NT2/D1 (cell line): ENCODE measurements at regions not wholly inside any gene's neighbourhood (a gene's known extent, or its start where the extent isn't known, plus 50 kb on each side); places are given as distances from the start of the nearest gene placed in this dataset.

Source experiments
- SUZ12 ChIP-seq: IDR thresholded peaks from 2 replicates; pipeline ENCODE4 v1.6.1; 2011; ENCODE audit not compliant: insufficient read length, insufficient read depth; ENCODE audit errors: extremely low read depth
- YY1 ChIP-seq: IDR thresholded peaks from 2 replicates; pipeline ENCODE4 v1.6.1; 2011; ENCODE audit not compliant: insufficient read length, insufficient read depth
- ZNF274 ChIP-seq: IDR thresholded peaks from 2 replicates; pipeline ENCODE4 v1.6.1; 2011; ENCODE audit warnings: mild to moderate bottlenecking, low read depth, low read length

DNA sequence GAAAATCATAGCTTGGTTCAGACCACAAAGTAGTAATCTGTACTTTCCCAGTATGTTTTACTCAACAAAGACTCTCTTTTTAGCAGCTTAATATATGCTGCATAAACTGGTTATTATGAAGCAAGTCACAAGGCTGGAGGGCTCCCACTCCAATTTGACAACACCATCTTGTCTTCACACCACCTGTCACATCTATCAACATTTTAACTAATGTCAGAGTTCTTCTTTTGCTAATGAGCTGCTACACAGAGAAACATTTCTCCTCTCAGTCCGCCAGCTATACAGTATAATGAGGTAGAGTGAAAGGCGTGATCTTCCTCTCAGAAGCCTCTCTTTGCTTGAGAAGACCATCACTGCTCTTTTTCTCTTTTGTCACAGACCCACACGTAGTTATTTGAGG, 230.1 kb downstream of the BARHL2 start:
- TF ChIP-seq SUZ12 (no peak), YY1 (no peak), ZNF274 (no peak)
